ENCODE measurements at regions not wholly inside any gene's neighbourhood (a gene's known extent, or its start where the extent isn't known, plus 50 kb on each side); places are given as distances from the start of the nearest gene placed in this dataset.

- H3K27ac Mint-ChIP-seq = no peak overlapping the region
- no peak overlapping the region for H3K4me3 Mint-ChIP-seq
- ATAC-seq = no peak
- no peaks in the 10 kb centered on the region for H3K9me3 Mint-ChIP-seq
- DNase-seq (ENCODE audit: low spot score in 2 of 2) = no peak
- no peaks in the 10 kb centered on the region for H3K36me3 Mint-ChIP-seq
- no peaks in the 10 kb centered on the region for H3K4me1 Mint-ChIP-seq
Observed at GRCh38 chr5:33336891-33337636, 103.7 kb upstream of the TARS1 start.

GRCh38 chr5:33337637-33337992 is 103.2 kb upstream of the TARS1 start:
- Mint-ChIP-seq H3K9me3 (no peaks in the 10 kb centered on the region), H3K4me3 (no peak overlapping the region), H3K27ac (no peak overlapping the region), H3K36me3 (no peaks in the 10 kb centered on the region), H3K4me1 (no peaks in the 10 kb centered on the region)
- no peak for ATAC-seq
- DNase-seq (ENCODE audit: low spot score in 2 of 2) = no peak

- Mint-ChIP-seq H3K36me3 (no peaks in the 10 kb centered on the region), H3K4me3 (no peak overlapping the region), H3K4me1 (no peaks in the 10 kb centered on the region), H3K27ac (no peak overlapping the region), H3K9me3 (no peaks in the 10 kb centered on the region)
- DNase-seq (ENCODE audit: low spot score in 2 of 2) (no peak), ATAC-seq (no peak)
Observed at GRCh38 chr5:33338336-33339110, 102.2 kb upstream of the TARS1 start.

- Mint-ChIP-seq H3K4me1 (no peaks in the 10 kb centered on the region), H3K36me3 (no peaks in the 10 kb centered on the region), H3K9me3 (no peaks in the 10 kb centered on the region), H3K27ac (no peak overlapping the region), H3K4me3 (no peak overlapping the region)
- no peak for DNase-seq (ENCODE audit: low spot score in 2 of 2)
- no peak for ATAC-seq
Observed at GRCh38 chr5:33339413-33339812, 101.4 kb upstream of the TARS1 start.

GRCh38 chr5:33340195-33340594 is 100.6 kb upstream of the TARS1 start:
- H3K36me3 Mint-ChIP-seq = no peaks in the 10 kb centered on the region
- H3K4me1 Mint-ChIP-seq = no peaks in the 10 kb centered on the region
- no peak for ATAC-seq
- DNase-seq (ENCODE audit: low spot score in 2 of 2) = no peak
- no peak overlapping the region for H3K4me3 Mint-ChIP-seq
- no peaks in the 10 kb centered on the region for H3K9me3 Mint-ChIP-seq
- no peak overlapping the region for H3K27ac Mint-ChIP-seq

GRCh38 chr5:33341351-33341750 is 99.4 kb upstream of the TARS1 start:
- Mint-ChIP-seq H3K4me1 (no peaks in the 10 kb centered on the region), H3K27ac (no peak overlapping the region), H3K9me3 (no peaks in the 10 kb centered on the region), H3K4me3 (no peak overlapping the region), H3K36me3 (no peaks in the 10 kb centered on the region)
- ATAC-seq (no peak), DNase-seq (ENCODE audit: low spot score in 2 of 2) (no peak)

GRCh38 chr5:33343676-33344327 is 97.0 kb upstream of the TARS1 start:
- Mint-ChIP-seq H3K4me3 (no peak overlapping the region), H3K9me3 (no peaks in the 10 kb centered on the region), H3K36me3 (no peaks in the 10 kb centered on the region), H3K27ac (no peak overlapping the region), H3K4me1 (no peaks in the 10 kb centered on the region)
- ATAC-seq = no peak
- DNase-seq (ENCODE audit: low spot score in 2 of 2) = no peak

- no peak overlapping the region for H3K27ac Mint-ChIP-seq
- peaks cover 5% of the 10 kb centered on the region for H3K9me3 Mint-ChIP-seq
- no peak for DNase-seq (ENCODE audit: low spot score in 2 of 2)
- no peak for ATAC-seq
- no peaks in the 10 kb centered on the region for H3K4me1 Mint-ChIP-seq
- no peaks in the 10 kb centered on the region for H3K36me3 Mint-ChIP-seq
- H3K4me3 Mint-ChIP-seq = no peak overlapping the region
Observed at GRCh38 chr5:33346534-33346933, 94.2 kb upstream of the TARS1 start.

GRCh38 chr5:33361781-33362180 is 79.0 kb upstream of the TARS1 start:
- peaks cover 2% of the 10 kb centered on the region for H3K9me3 Mint-ChIP-seq
- DNase-seq (ENCODE audit: low spot score in 2 of 2) = no peak
- H3K4me1 Mint-ChIP-seq = no peaks in the 10 kb centered on the region
- no peak overlapping the region for H3K27ac Mint-ChIP-seq
- no peaks in the 10 kb centered on the region for H3K36me3 Mint-ChIP-seq
- ATAC-seq = no peak
- H3K4me3 Mint-ChIP-seq = no peak overlapping the region

GRCh38 chr5:33362915-33363314 is 77.8 kb upstream of the TARS1 start:
- ATAC-seq (no peak), DNase-seq (ENCODE audit: low spot score in 2 of 2) (no peak)
- no peak overlapping the region for H3K27ac Mint-ChIP-seq
- no peak overlapping the region for H3K4me3 Mint-ChIP-seq
- peaks cover 2% of the 10 kb centered on the region for H3K9me3 Mint-ChIP-seq
- H3K4me1 Mint-ChIP-seq = no peaks in the 10 kb centered on the region
- H3K36me3 Mint-ChIP-seq = no peaks in the 10 kb centered on the region

- no peak overlapping the region for H3K4me3 Mint-ChIP-seq
Observed at GRCh38 chr5:33363537-33363936, 77.2 kb upstream of the TARS1 start.

GRCh38 chr5:33364406-33364805 is 76.4 kb upstream of the TARS1 start:
- DNase-seq (ENCODE audit: low spot score in 2 of 2) (no peak), ATAC-seq (no peak)
- H3K36me3 Mint-ChIP-seq = no peaks in the 10 kb centered on the region
- no peak overlapping the region for H3K27ac Mint-ChIP-seq
- H3K9me3 Mint-ChIP-seq = peaks cover 2% of the 10 kb centered on the region
- no peaks in the 10 kb centered on the region for H3K4me1 Mint-ChIP-seq
- H3K4me3 Mint-ChIP-seq = no peak overlapping the region

More at GRCh38 chr5:33363537-33363936, 77.2 kb upstream of the TARS1 start:
- Mint-ChIP-seq H3K27ac (no peak overlapping the region), H3K4me1 (no peaks in the 10 kb centered on the region), H3K36me3 (no peaks in the 10 kb centered on the region), H3K9me3 (peaks cover 2% of the 10 kb centered on the region)
- DNase-seq (ENCODE audit: low spot score in 2 of 2) (no peak), ATAC-seq (no peak)

- no peak overlapping the region for H3K4me3 Mint-ChIP-seq
- DNase-seq (ENCODE audit: low spot score in 2 of 2) = no peak
- no peaks in the 10 kb centered on the region for H3K4me1 Mint-ChIP-seq
- no peaks in the 10 kb centered on the region for H3K9me3 Mint-ChIP-seq
- no peak for ATAC-seq
- no peak overlapping the region for H3K27ac Mint-ChIP-seq
- H3K36me3 Mint-ChIP-seq = no peaks in the 10 kb centered on the region
Observed at GRCh38 chr5:33367416-33367815, 73.3 kb upstream of the TARS1 start.

- no peaks in the 10 kb centered on the region for H3K4me1 Mint-ChIP-seq
- H3K27ac Mint-ChIP-seq = no peak overlapping the region
- DNase-seq (ENCODE audit: low spot score in 2 of 2) (no peak), ATAC-seq (no peak)
- H3K9me3 Mint-ChIP-seq = no peaks in the 10 kb centered on the region
- no peaks in the 10 kb centered on the region for H3K36me3 Mint-ChIP-seq
- H3K4me3 Mint-ChIP-seq = no peak overlapping the region
Observed at GRCh38 chr5:33369485-33370465, 71.0 kb upstream of the TARS1 start.

- Mint-ChIP-seq H3K4me3 (no peak overlapping the region), H3K27ac (no peak overlapping the region), H3K9me3 (no peaks in the 10 kb centered on the region), H3K4me1 (no peaks in the 10 kb centered on the region), H3K36me3 (no peaks in the 10 kb centered on the region)
- ATAC-seq (no peak), DNase-seq (ENCODE audit: low spot score in 2 of 2) (no peak)
Observed at GRCh38 chr5:33370466-33370859, 70.3 kb upstream of the TARS1 start.
